Nephron (organoid): ENCODE measurements at regions not wholly inside any gene's neighbourhood (a gene's known extent, or its start where the extent isn't known, plus 50 kb on each side); places are given as distances from the start of the nearest gene placed in this dataset.

Source experiments
- H3K27ac Mint-ChIP-seq, 3 experiments: 2 replicates each; pipeline ENCODE4 v1.8.0; 2020; ENCODE audit warnings: mixed read lengths in 3 of 3, mild to moderate bottlenecking in 2 of 3, moderate library complexity in 1 of 3
- H3K27me3 Mint-ChIP-seq: 2 replicates; pipeline ENCODE4 v1.8.0; 2021; ENCODE audit warnings: low read depth, mild to moderate bottlenecking, moderate library complexity, mixed read lengths
- H3K36me3 Mint-ChIP-seq: 2 replicates; pipeline ENCODE4 v1.8.0; 2020; ENCODE audit warnings: low read depth, mixed read lengths
- H3K4me1 Mint-ChIP-seq: 2 replicates; pipeline ENCODE4 v1.8.0; 2020; ENCODE audit warnings: mixed read lengths
- H3K4me3 Mint-ChIP-seq, 3 experiments: 2 replicates each; pipeline ENCODE4 v1.8.0; 2020; ENCODE audit warnings: mild to moderate bottlenecking in 3 of 3, mixed read lengths in 3 of 3, moderate library complexity in 2 of 3
- H3K9me3 Mint-ChIP-seq: 2 replicates; pipeline ENCODE4 v1.8.0; 2020; ENCODE audit warnings: mixed read lengths
- TF ChIP-seq, protein P1 (sequence below), 3 experiments: fragments of 200-600 bp; sonication (generic); IDR thresholded peaks; one replicate each; pipeline ENCODE4 v1.5.0; 2021; ENCODE audit warnings: antibody characterized with exemption in 3 of 3; ENCODE audit not compliant: unreplicated experiment in 3 of 3

DNA sequence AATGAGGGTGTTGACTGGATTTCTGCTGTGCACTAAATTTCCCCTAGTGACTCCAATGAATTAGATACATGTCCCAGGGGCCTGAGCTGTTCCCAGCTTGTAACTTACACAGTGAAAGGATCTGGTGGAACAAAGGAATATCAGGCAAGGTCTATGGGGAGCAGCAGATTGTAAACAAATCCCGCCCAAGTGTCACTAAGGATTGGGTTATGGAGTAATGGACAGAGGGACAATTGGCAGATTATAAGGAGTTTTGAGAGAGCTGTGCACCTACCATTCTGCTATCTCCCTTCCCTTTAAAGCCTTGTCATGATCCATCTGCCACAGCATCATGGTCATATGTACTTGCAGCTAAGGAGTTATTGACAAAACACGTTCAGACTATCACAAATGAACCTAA, 183.0 kb downstream of the RAB11FIP2 start:
- Mint-ChIP-seq H3K36me3 (no peaks in the 10 kb centered on the region), H3K27me3 (peaks cover 3% of the 10 kb centered on the region), H3K27ac (no peak overlapping the region), H3K4me3 (no peak overlapping the region), H3K4me1 (no peaks in the 10 kb centered on the region), H3K9me3 (no peaks in the 10 kb centered on the region)
- TF ChIP-seq, protein P1, sequence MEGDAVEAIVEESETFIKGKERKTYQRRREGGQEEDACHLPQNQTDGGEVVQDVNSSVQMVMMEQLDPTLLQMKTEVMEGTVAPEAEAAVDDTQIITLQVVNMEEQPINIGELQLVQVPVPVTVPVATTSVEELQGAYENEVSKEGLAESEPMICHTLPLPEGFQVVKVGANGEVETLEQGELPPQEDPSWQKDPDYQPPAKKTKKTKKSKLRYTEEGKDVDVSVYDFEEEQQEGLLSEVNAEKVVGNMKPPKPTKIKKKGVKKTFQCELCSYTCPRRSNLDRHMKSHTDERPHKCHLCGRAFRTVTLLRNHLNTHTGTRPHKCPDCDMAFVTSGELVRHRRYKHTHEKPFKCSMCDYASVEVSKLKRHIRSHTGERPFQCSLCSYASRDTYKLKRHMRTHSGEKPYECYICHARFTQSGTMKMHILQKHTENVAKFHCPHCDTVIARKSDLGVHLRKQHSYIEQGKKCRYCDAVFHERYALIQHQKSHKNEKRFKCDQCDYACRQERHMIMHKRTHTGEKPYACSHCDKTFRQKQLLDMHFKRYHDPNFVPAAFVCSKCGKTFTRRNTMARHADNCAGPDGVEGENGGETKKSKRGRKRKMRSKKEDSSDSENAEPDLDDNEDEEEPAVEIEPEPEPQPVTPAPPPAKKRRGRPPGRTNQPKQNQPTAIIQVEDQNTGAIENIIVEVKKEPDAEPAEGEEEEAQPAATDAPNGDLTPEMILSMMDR (IDR thresholded peaks at IDR 0.05; ENCODE audit: unreplicated experiment in 3 of 3): no peak

DNA sequence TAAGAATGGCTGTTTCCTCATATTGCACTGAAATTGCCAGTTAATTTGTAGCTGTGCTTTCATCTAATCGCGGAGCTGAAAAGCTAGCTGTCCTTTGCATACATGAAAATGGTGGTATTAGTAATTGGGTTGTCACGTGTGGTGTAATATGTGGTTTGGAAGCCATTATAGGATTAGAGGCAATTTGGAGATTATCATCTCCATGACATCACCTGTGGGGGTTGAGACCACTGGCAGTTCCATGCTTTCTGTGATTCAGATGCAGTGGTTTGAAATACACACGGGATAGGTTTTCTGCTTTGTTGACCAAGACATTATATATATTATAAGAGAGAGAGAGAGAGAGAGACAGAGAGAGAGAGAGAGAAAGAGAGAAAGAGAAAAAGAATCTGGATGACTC, 180.8 kb downstream of the RAB11FIP2 start:
- Mint-ChIP-seq H3K4me3 (no peak overlapping the region), H3K4me1 (no peaks in the 10 kb centered on the region), H3K9me3 (no peaks in the 10 kb centered on the region), H3K27me3 (peaks cover 8% of the 10 kb centered on the region), H3K36me3 (no peaks in the 10 kb centered on the region), H3K27ac (no peak overlapping the region)
- TF ChIP-seq, protein P1 (IDR thresholded peaks at IDR 0.05; ENCODE audit: unreplicated experiment in 3 of 3): no peak

DNA sequence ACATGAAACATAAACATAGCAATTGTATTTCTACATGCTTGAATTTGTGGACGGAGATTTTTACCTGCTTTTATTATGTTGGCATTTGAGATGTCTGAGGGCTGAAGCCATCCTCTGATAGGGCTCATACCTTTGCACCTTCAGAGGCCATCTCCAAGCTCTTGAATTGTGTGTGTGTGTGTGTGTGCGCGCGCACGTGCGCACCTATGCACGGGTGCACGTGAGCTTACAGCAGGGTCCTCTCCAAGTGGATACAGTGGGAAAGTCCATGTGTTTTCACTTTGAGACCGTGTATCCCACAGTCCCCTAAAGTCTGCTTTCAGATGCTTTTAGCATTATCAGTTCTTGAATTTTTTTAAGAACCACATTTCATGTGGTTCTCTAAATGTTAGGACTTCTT, 178.6 kb downstream of the RAB11FIP2 start:
- H3K27me3 Mint-ChIP-seq: peaks cover 8% of the 10 kb centered on the region
- no peaks in the 10 kb centered on the region for H3K36me3 Mint-ChIP-seq
- H3K4me1 Mint-ChIP-seq: no peaks in the 10 kb centered on the region
- H3K4me3 Mint-ChIP-seq: no peak overlapping the region
- H3K9me3 Mint-ChIP-seq: no peaks in the 10 kb centered on the region
- TF ChIP-seq, protein P1 (IDR thresholded peaks at IDR 0.05; ENCODE audit: unreplicated experiment in 3 of 3): no peak
- H3K27ac Mint-ChIP-seq: no peak overlapping the region

DNA sequence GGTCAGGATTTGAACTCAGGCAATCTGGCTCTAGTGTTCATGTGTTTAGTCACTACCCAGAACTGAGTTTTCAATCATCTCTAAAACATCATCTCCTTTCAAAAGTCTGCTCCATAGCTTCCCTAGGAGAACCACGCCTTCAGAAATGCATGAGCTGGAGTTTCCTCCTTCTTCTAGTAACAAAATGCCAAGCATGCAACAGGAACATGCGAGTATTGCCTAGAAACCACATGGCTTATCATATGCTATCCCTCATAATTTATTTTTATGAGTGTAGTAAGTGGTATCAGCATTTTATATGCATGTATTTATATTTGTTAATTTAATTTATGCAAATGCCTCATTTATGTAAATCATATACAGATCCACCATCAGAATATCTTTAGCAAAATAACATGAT, 170.9 kb downstream of the RAB11FIP2 start:
- H3K27me3 Mint-ChIP-seq: no peaks in the 10 kb centered on the region
- no peaks in the 10 kb centered on the region for H3K36me3 Mint-ChIP-seq
- H3K4me1 Mint-ChIP-seq: no peaks in the 10 kb centered on the region
- no peaks in the 10 kb centered on the region for H3K9me3 Mint-ChIP-seq
- H3K27ac Mint-ChIP-seq: no peak overlapping the region
- H3K4me3 Mint-ChIP-seq: no peak overlapping the region
- TF ChIP-seq, protein P1 (IDR thresholded peaks at IDR 0.05; ENCODE audit: unreplicated experiment in 3 of 3): no peak

DNA sequence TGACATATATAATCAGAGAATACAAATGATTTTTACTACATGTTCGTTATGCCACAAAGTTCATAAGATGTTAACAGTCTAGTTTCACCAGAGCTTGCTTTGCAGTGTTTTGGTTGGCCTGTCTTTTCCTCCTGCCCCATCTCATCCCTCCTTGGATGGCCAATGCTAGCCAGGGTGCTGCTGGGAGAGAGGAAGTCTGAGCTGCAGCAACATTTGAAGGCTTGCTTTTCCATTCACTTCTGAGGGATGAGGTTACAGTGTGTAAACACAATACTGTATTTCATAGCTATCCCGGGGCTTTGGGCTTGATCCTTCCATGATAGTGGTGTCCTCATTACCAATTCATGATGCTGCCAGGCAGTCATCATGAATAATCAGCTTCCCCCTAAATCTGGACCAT, 170.5 kb downstream of the RAB11FIP2 start:
- Mint-ChIP-seq H3K4me3 (no peak overlapping the region), H3K36me3 (no peaks in the 10 kb centered on the region)

DNA sequence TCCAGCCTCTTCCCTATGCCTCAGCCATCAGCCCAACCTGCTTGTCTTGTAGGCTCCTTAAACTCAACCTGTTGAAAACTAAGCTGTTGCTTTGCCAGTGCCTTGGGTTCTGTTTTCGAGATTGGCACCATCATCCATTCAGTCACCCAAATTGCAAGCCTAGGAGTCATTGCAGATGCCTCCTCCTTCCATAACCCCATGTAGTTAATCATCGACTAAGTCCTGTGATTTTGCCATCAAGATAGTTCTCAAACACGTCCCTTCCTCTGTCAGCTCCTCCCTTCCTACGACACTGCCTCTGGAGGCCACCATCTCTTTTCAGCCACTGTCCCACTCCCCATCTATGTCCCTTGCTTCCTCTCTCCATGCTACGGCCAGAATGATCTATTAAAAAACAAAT, 168.1 kb downstream of the RAB11FIP2 start:
- H3K4me1 Mint-ChIP-seq: no peaks in the 10 kb centered on the region
- no peaks in the 10 kb centered on the region for H3K27me3 Mint-ChIP-seq
- H3K4me3 Mint-ChIP-seq: no peak overlapping the region
- H3K9me3 Mint-ChIP-seq: no peaks in the 10 kb centered on the region
- no peak overlapping the region for H3K27ac Mint-ChIP-seq
- TF ChIP-seq, protein P1 (IDR thresholded peaks at IDR 0.05; ENCODE audit: unreplicated experiment in 3 of 3): no peak
- H3K36me3 Mint-ChIP-seq: no peaks in the 10 kb centered on the region

More for the DNA sequence above, 170.5 kb downstream of the RAB11FIP2 start:
- H3K4me1 Mint-ChIP-seq: no peaks in the 10 kb centered on the region
- no peak overlapping the region for H3K27ac Mint-ChIP-seq
- TF ChIP-seq, protein P1 (IDR thresholded peaks at IDR 0.05; ENCODE audit: unreplicated experiment in 3 of 3): no peak
- H3K9me3 Mint-ChIP-seq: no peaks in the 10 kb centered on the region
- no peaks in the 10 kb centered on the region for H3K27me3 Mint-ChIP-seq
